Mesenchymal stem cell (in vitro differentiated cells and primary cell): ENCODE measurements at regions not wholly inside any gene's neighbourhood (a gene's known extent, or its start where the extent isn't known, plus 50 kb on each side); places are given as distances from the start of the nearest gene placed in this dataset.

Experiments
- DNase-seq: peaks from one replicate; pipeline ENCODE4 v3.0.0-alpha.2; 2013
- H2AFZ ChIP-seq: one replicate; pipeline ENCODE4 v1.6.1; 2013; ENCODE audit warnings: low read depth, mild to moderate bottlenecking, control low read depth, inconsistent platforms, low read length, moderate library complexity
- H2AK5ac ChIP-seq: 2 replicates; pipeline ENCODE4 v1.6.1; 2013; ENCODE audit warnings: low read length, moderate library complexity, mild to moderate bottlenecking, inconsistent platforms; ENCODE audit not compliant: severe bottlenecking
- H2BK120ac ChIP-seq: one replicate; pipeline ENCODE4 v1.6.1; 2013; ENCODE audit warnings: low read depth, mild to moderate bottlenecking, inconsistent platforms, low read length, moderate library complexity
- H2BK12ac ChIP-seq, 2 experiments: one replicate each; pipeline ENCODE4 v1.6.1; 2013; ENCODE audit warnings: inconsistent platforms in 2 of 2, low read length in 2 of 2, mild to moderate bottlenecking in 2 of 2, moderate library complexity in 2 of 2, control low read depth in 1 of 2
- H2BK15ac ChIP-seq: one replicate; pipeline ENCODE4 v1.6.1; 2013; ENCODE audit warnings: mild to moderate bottlenecking, low read depth, inconsistent platforms; ENCODE audit not compliant: poor library complexity, severe bottlenecking
- H2BK5ac ChIP-seq: 2 replicates; pipeline ENCODE4 v1.6.1; 2013; ENCODE audit warnings: low read depth, mild to moderate bottlenecking, low read length, control low read depth, inconsistent platforms; ENCODE audit not compliant: poor library complexity, severe bottlenecking
- H3K14ac ChIP-seq, 2 experiments: one replicate each; pipeline ENCODE4 v1.6.1; 2013; ENCODE audit warnings: inconsistent platforms in 2 of 2, low read length in 2 of 2, control low read depth in 1 of 2, mild to moderate bottlenecking in 1 of 2, moderate library complexity in 1 of 2
- H3K18ac ChIP-seq, 2 experiments: one replicate each; pipeline ENCODE4 v1.6.1; 2013; ENCODE audit warnings: inconsistent platforms in 2 of 2, low read length in 2 of 2, control low read depth in 1 of 2, low read depth in 1 of 2, mild to moderate bottlenecking in 1 of 2
- H3K23ac ChIP-seq, 2 experiments: one replicate each; pipeline ENCODE4 v1.6.1; 2013; ENCODE audit warnings: inconsistent platforms in 2 of 2, low read length in 2 of 2, mild to moderate bottlenecking in 2 of 2, moderate library complexity in 2 of 2, control low read depth in 1 of 2
- H3K27ac ChIP-seq: 2 replicates; pipeline ENCODE4 v1.5.1; 2013; ENCODE audit warnings: mild to moderate bottlenecking, moderate library complexity, low read length, control low read depth, inconsistent platforms; ENCODE audit not compliant: poor library complexity, severe bottlenecking
- H3K27me3 ChIP-seq, 2 experiments: 2 replicates each; pipeline versions ENCODE4 v1.6.1 to v1.7.0; 2013; ENCODE audit warnings: low read length in 2 of 2, mild to moderate bottlenecking in 2 of 2, moderate library complexity in 2 of 2, control low read depth in 1 of 2, inconsistent platforms in 1 of 2; ENCODE audit not compliant: control insufficient read depth in 1 of 2, insufficient read depth in 1 of 2
- H3K36me3 ChIP-seq, 2 experiments: 2 replicates each; pipeline versions ENCODE4 v1.6.1 to v1.7.0; 2013; ENCODE audit warnings: low read length in 2 of 2, control low read depth in 1 of 2, inconsistent platforms in 1 of 2, low read depth in 1 of 2, mild to moderate bottlenecking in 1 of 2; ENCODE audit not compliant: insufficient read depth in 2 of 2, control insufficient read depth in 1 of 2
- H3K4ac ChIP-seq, 2 experiments: one replicate each; pipeline ENCODE4 v1.6.1; 2013; ENCODE audit warnings: inconsistent platforms in 2 of 2, low read length in 2 of 2, mild to moderate bottlenecking in 2 of 2, moderate library complexity in 2 of 2, control low read depth in 1 of 2, low read depth in 1 of 2
- H3K4me1 ChIP-seq: 2 replicates; pipeline ENCODE4 v1.6.1; 2013; ENCODE audit warnings: low read depth, low read length, control low read depth; ENCODE audit not compliant: control insufficient read depth, insufficient read depth
- H3K4me2 ChIP-seq: 2 replicates; pipeline ENCODE4 v1.6.1; 2013; ENCODE audit warnings: low read length, mild to moderate bottlenecking, inconsistent platforms; ENCODE audit not compliant: poor library complexity, severe bottlenecking
- H3K4me3 ChIP-seq, 2 experiments: 2 replicates each; pipeline versions ENCODE4 v1.5.1 to v1.7.0; 2013; ENCODE audit warnings: low read length in 2 of 2, mild to moderate bottlenecking in 2 of 2, control low read depth in 1 of 2, low read depth in 1 of 2; ENCODE audit not compliant: insufficient read depth in 1 of 2
- H3K79me1 ChIP-seq: replicated peaks from 2 replicates; pipeline ENCODE4 v1.6.1; 2013; ENCODE audit warnings: mild to moderate bottlenecking, control low read depth, low read length, inconsistent platforms; ENCODE audit not compliant: poor library complexity, severe bottlenecking
- H3K9ac ChIP-seq: 2 replicates; pipeline ENCODE4 v1.7.0; 2013; ENCODE audit warnings: mild to moderate bottlenecking, low read length, moderate library complexity
- H3K9me3 ChIP-seq: 2 replicates; pipeline ENCODE4 v1.7.0; 2013; ENCODE audit warnings: mild to moderate bottlenecking, low read length; ENCODE audit not compliant: control insufficient read depth
- H4K8ac ChIP-seq: one replicate; pipeline ENCODE4 v1.6.1; 2013; ENCODE audit warnings: inconsistent platforms, mild to moderate bottlenecking, low read length, moderate library complexity
- H4K91ac ChIP-seq: one replicate; pipeline ENCODE4 v1.6.1; 2013; ENCODE audit warnings: mild to moderate bottlenecking, low read length, inconsistent platforms
- WGBS: methylation state at CpG from one replicate; pipeline ENCODE4 v1.1.7; 2013; ENCODE audit warnings: mixed read lengths; 5-methylcytosine and 5-hydroxymethylcytosine counted together

GRCh38 chr16:66028510-66029216 lies 337.8 kb upstream of the CDH5 start:
- Histone ChIP-seq H3K36me3 (no peaks in the 10 kb centered on the region), H3K18ac (no peak overlapping the region), H2BK120ac (no peak overlapping the region), H3K4ac (peak overlapping the region in 1 of 2 experiments; percentile 35), H3K79me1 (no peaks in the 10 kb centered on the region), H3K27ac (no peak overlapping the region), H2BK15ac (no peak overlapping the region), H3K9me3 (peaks cover 17% of the 10 kb centered on the region), H2AFZ (peak overlapping the region; percentile 10), H3K9ac (peak overlapping the region; percentile 21), H3K23ac (no peak overlapping the region), H3K4me2 (no peak overlapping the region), H2BK5ac (no peak overlapping the region), H3K27me3 (no peaks in the 10 kb centered on the region), H3K4me1 (no peaks in the 10 kb centered on the region), H4K91ac (no peak overlapping the region), H4K8ac (no peak overlapping the region), H2BK12ac (no peak overlapping the region), H3K14ac (no peak overlapping the region), H3K4me3 (peak overlapping the region in 1 of 2 experiments; percentile 16), H2AK5ac (no peak overlapping the region)
- peak; percentile 79 for DNase-seq
- WGBS, result 10% methylated on average over 2 of the region's 2 CpGs

DNA sequence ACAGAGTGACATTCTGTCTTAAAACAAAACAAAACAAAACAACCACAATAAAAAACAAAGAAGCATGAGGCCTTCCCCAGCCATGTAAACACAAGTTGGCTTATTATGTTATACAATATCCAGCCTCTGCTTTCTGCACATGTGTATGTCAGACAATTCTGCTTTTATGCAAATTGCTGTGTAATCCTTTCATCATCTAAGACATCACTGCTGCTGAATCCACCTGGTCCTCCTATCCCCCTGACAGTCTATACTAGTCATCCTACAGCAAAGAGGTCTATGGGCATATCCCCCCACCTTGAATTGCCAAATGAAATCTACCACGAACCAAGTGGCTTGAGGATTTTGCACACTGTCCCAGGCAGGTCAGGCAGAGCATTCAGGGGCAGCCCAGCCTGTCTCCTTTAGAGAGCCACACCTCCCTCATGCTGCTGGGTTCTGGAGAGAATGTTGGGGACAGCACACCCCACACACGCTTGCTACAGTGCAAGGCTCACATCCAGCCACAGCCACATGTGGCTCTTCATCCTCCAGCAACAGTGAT lies 339.6 kb upstream of the CDH5 start:
- Histone ChIP-seq H2BK12ac (peak overlapping the region in 1 of 2 experiments; percentile 63), H3K4me3 (no peak overlapping the region), H3K18ac (no peak overlapping the region), H3K27ac (no peak overlapping the region), H4K91ac (no peak overlapping the region), H3K27me3 (no peaks in the 10 kb centered on the region), H2BK5ac (no peak overlapping the region), H3K79me1 (no peaks in the 10 kb centered on the region), H3K4me2 (no peak overlapping the region), H2BK15ac (no peak overlapping the region), H3K23ac (no peak overlapping the region), H3K4ac (no peak overlapping the region), H2AFZ (no peak overlapping the region), H3K9me3 (peaks cover 23% of the 10 kb centered on the region), H2BK120ac (no peak overlapping the region), H4K8ac (no peak overlapping the region), H2AK5ac (no peak overlapping the region), H3K14ac (no peak overlapping the region), H3K4me1 (no peaks in the 10 kb centered on the region), H3K9ac (no peak overlapping the region), H3K36me3 (no peaks in the 10 kb centered on the region)
- WGBS, result 76% methylated on average over 2 of the region's 2 CpGs
- DNase-seq, result no peak

- H3K4ac ChIP-seq, result no peak overlapping the region
- H2BK5ac ChIP-seq, result no peak overlapping the region
- no peaks in the 10 kb centered on the region for H3K4me1 ChIP-seq
- H2BK12ac ChIP-seq, result no peak overlapping the region
- H2AK5ac ChIP-seq, result no peak overlapping the region
- no peak for DNase-seq
- no peak overlapping the region for H3K4me3 ChIP-seq
- H2BK15ac ChIP-seq, result no peak overlapping the region
- peaks cover 23% of the 10 kb centered on the region for H3K9me3 ChIP-seq
- no peak overlapping the region for H3K4me2 ChIP-seq
- H2AFZ ChIP-seq, result no peak overlapping the region
- H3K27me3 ChIP-seq, result no peaks in the 10 kb centered on the region
- H3K23ac ChIP-seq, result no peak overlapping the region
- WGBS, result 66% methylated on average over 5 of the region's 5 CpGs
- no peak overlapping the region for H4K8ac ChIP-seq
- H3K27ac ChIP-seq, result no peak overlapping the region
- H3K36me3 ChIP-seq, result no peaks in the 10 kb centered on the region
- no peak overlapping the region for H4K91ac ChIP-seq
- no peak overlapping the region for H3K18ac ChIP-seq
- H3K14ac ChIP-seq, result no peak overlapping the region
- H3K79me1 ChIP-seq, result no peaks in the 10 kb centered on the region
- no peak overlapping the region for H3K9ac ChIP-seq
- H2BK120ac ChIP-seq, result no peak overlapping the region
These were observed 340.3 kb upstream of the CDH5 start for GRCh38 chr16:66026211-66026610.

DNA sequence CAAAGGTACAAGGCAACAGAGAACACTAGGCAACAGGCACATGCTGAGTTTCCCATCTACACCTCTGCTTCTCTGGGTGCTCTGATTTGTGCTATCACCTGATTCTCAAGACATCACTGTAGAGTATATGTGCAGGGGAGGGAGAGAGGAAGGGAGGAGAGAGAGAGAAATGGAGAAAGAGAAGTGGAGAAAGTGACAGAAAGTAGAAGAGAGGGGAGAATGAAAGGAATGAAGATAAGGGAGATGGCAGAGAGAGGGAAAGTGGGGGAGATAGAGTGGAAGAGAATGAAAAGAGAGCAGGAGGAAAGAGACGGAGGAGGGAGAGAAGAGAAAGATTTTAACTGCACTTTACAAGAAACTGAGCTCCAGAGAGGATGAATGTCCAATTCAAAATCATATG lies 340.7 kb upstream of the CDH5 start:
- Histone ChIP-seq H3K27ac (no peak overlapping the region), H3K23ac (no peak overlapping the region), H4K91ac (no peak overlapping the region), H2BK5ac (no peak overlapping the region), H4K8ac (no peak overlapping the region), H3K4me3 (no peak overlapping the region), H3K14ac (no peak overlapping the region), H2BK120ac (no peak overlapping the region), H3K9ac (no peak overlapping the region), H3K4me2 (no peak overlapping the region), H3K4ac (no peak overlapping the region), H3K27me3 (no peaks in the 10 kb centered on the region), H2AFZ (no peak overlapping the region), H2AK5ac (no peak overlapping the region), H2BK12ac (no peak overlapping the region), H3K4me1 (no peaks in the 10 kb centered on the region), H3K18ac (no peak overlapping the region), H3K79me1 (no peaks in the 10 kb centered on the region), H2BK15ac (no peak overlapping the region), H3K36me3 (no peaks in the 10 kb centered on the region), H3K9me3 (peaks cover 23% of the 10 kb centered on the region)
- no peak for DNase-seq
- 0% methylated on average over 1 of the region's 1 CpG for WGBS
